Bronchial epithelial cell (primary cell): ENCODE measurements at regions not wholly inside any gene's neighbourhood (a gene's known extent, or its start where the extent isn't known, plus 50 kb on each side); places are given as distances from the start of the nearest gene placed in this dataset.
A peak's percentile ranks its signal among the peaks of the same experiment; 100 is the strongest.

Experiments used
- DNase-seq: peaks from one replicate; pipeline ENCODE4 v3.0.0-alpha.2; 2010; ENCODE audit warnings: low read depth
- FAIRE-seq: peaks from 2 replicates; lab custom pipeline; 2011; peaks lifted over from hg19 to GRCh38; lab: Jason Lieb, UNC
- H3K27me3 ChIP-seq: 2 replicates; pipeline ENCODE4 v1.5.1; 2011; ENCODE audit warnings: low read length; ENCODE audit not compliant: control insufficient read depth, insufficient read depth
- H3K36me3 ChIP-seq: 2 replicates; pipeline ENCODE4 v1.5.1; 2011; ENCODE audit warnings: low read length; ENCODE audit not compliant: control insufficient read depth, insufficient read depth
- H3K4me3 ChIP-seq: 2 replicates; pipeline ENCODE4 v1.5.1; 2011; ENCODE audit warnings: mild to moderate bottlenecking, low read depth, low read length, control low read depth
- CTCF ChIP-seq: IDR thresholded peaks from 2 replicates; pipeline ENCODE4 v1.5.1; 2011; ENCODE audit warnings: mild to moderate bottlenecking, moderate library complexity, low read length, control low read depth, inconsistent platforms; ENCODE audit not compliant: insufficient read depth, severe bottlenecking

- Histone ChIP-seq H3K4me3 (no peak overlapping the region), H3K27me3 (peaks cover 4% of the 10 kb centered on the region), H3K36me3 (no peaks in the 10 kb centered on the region)
- DNase-seq, result no peak
- TF ChIP-seq CTCF, result no peak
- FAIRE-seq, result no peak
Observed at GRCh38 chr11:11755871-11756270, 85.9 kb upstream of the USP47 start.

- DNase-seq (peak; percentile 26), FAIRE-seq (no peak)
- TF ChIP-seq CTCF, result no peak
Observed at GRCh38 chr11:11752679-11753078, 89.1 kb upstream of the USP47 start.

GRCh38 chr11:11750017-11750878, 91.5 kb upstream of the USP47 start:
- peaks cover 2% of the 10 kb centered on the region for H3K27me3 ChIP-seq
- H3K36me3 ChIP-seq, result no peaks in the 10 kb centered on the region
- TF ChIP-seq CTCF, result no peak
- H3K4me3 ChIP-seq, result no peak overlapping the region
- no peak for DNase-seq
- no peak for FAIRE-seq

More at GRCh38 chr11:11752679-11753078, 89.1 kb upstream of the USP47 start:
- H3K27me3 ChIP-seq, result peaks cover 2% of the 10 kb centered on the region
- no peak overlapping the region for H3K4me3 ChIP-seq
- H3K36me3 ChIP-seq, result no peaks in the 10 kb centered on the region

GRCh38 chr11:11748706-11749365, 92.9 kb upstream of the USP47 start:
- FAIRE-seq (no peak), DNase-seq (peak; percentile 70)
- no peak for TF ChIP-seq CTCF
- Histone ChIP-seq H3K27me3 (peaks cover 1% of the 10 kb centered on the region), H3K4me3 (no peak overlapping the region), H3K36me3 (no peaks in the 10 kb centered on the region)

GRCh38 chr11:11747570-11747969, 94.2 kb upstream of the USP47 start:
- H3K4me3 ChIP-seq, result no peak overlapping the region
- FAIRE-seq (no peak), DNase-seq (no peak)
- no peaks in the 10 kb centered on the region for H3K36me3 ChIP-seq
- no peaks in the 10 kb centered on the region for H3K27me3 ChIP-seq
- no peak for TF ChIP-seq CTCF
